Activated T-helper 2 cell treated with anti-CD3 and anti-CD28 coated beads, Interferon-gamma antibody, Interleukin-2, Interleukin-4, amounts not matched to agents 10 μg/mL and 5 μg/mL and 100 μg/mL, durations not matched to agents 14 hours and 24 hours and 36 hours (primary cell): ENCODE measurements at regions not wholly inside any gene's neighbourhood (a gene's known extent, or its start where the extent isn't known, plus 50 kb on each side); places are given as distances from the start of the nearest gene placed in this dataset.

ENCODE experiments used
- DNase-seq: peaks from one replicate; pipeline ENCODE4 v3.0.0; 2021; ENCODE audit warnings: low spot score
- H3K27ac Mint-ChIP-seq: one replicate; pipeline ENCODE4 v1.8.0; 2021; ENCODE audit warnings: mixed read lengths
- H3K27me3 Mint-ChIP-seq: one replicate; pipeline ENCODE4 v1.8.0; 2021; ENCODE audit warnings: low read depth, mixed read lengths
- H3K36me3 Mint-ChIP-seq: one replicate; pipeline ENCODE4 v1.8.0; 2021; ENCODE audit warnings: low read depth, mixed read lengths
- H3K4me1 Mint-ChIP-seq: one replicate; pipeline ENCODE4 v1.8.0; 2021; ENCODE audit warnings: low read depth, mixed read lengths
- H3K4me3 Mint-ChIP-seq: one replicate; pipeline ENCODE4 v1.8.0; 2021; ENCODE audit warnings: low read depth, mild to moderate bottlenecking, moderate library complexity, mixed read lengths
- H3K9me3 Mint-ChIP-seq: one replicate; pipeline ENCODE4 v1.8.0; 2021; ENCODE audit warnings: mixed read lengths
- intact Hi-C: fragments of 100-400 bp; cut with micrococcal nuclease; formaldehyde crosslinking; loops from one replicate; pipeline ENCODE4 v1.15.1; 2023

GRCh38 chr20:54869765-54870164, 394.4 kb downstream of the DOK5 start:
- no peak for DNase-seq
- Mint-ChIP-seq H3K4me1 (no peaks in the 10 kb centered on the region), H3K9me3 (no peaks in the 10 kb centered on the region), H3K36me3 (no peaks in the 10 kb centered on the region), H3K27me3 (no peaks in the 10 kb centered on the region), H3K27ac (no peak overlapping the region), H3K4me3 (no peak overlapping the region)
- intact Hi-C loops, result no loop called here

GRCh38 chr20:54865273-54865672, 389.9 kb downstream of the DOK5 start:
- Mint-ChIP-seq H3K4me1 (no peaks in the 10 kb centered on the region), H3K4me3 (no peak overlapping the region), H3K27ac (no peak overlapping the region), H3K36me3 (no peaks in the 10 kb centered on the region), H3K9me3 (no peaks in the 10 kb centered on the region), H3K27me3 (no peaks in the 10 kb centered on the region)
- DNase-seq, result no peak
- intact Hi-C loops, result no loop called here

GRCh38 chr20:54860716-54861115, 385.3 kb downstream of the DOK5 start:
- no peaks in the 10 kb centered on the region for H3K27me3 Mint-ChIP-seq
- no peak for DNase-seq

DNA sequence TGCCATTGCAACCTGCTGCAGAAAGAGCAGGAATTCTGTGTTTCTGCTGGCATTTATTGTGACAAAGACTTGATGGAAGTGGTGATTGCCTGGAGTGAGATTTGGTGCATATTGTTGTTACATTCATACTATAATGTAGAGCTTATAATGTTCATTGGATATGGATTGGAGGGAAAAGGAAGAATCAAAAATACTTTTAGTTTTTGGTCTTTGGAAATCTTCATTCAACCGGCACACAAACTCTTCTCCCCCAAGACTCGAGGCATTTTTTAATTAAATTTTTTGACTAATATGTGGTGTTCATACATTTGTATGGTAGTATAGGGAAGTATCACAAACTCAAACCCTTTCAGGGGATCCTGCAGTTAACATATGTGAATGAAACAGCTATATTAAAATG, 380.8 kb downstream of the DOK5 start:
- Mint-ChIP-seq H3K9me3 (peaks cover 19% of the 10 kb centered on the region), H3K4me1 (no peaks in the 10 kb centered on the region), H3K4me3 (no peak overlapping the region), H3K36me3 (no peaks in the 10 kb centered on the region), H3K27me3 (no peaks in the 10 kb centered on the region), H3K27ac (no peak overlapping the region)
- intact Hi-C loops, result no loop called here
- no peak for DNase-seq

More at GRCh38 chr20:54860716-54861115, 385.3 kb downstream of the DOK5 start:
- Mint-ChIP-seq H3K4me3 (no peak overlapping the region), H3K4me1 (no peaks in the 10 kb centered on the region), H3K36me3 (no peaks in the 10 kb centered on the region), H3K9me3 (peaks cover 7% of the 10 kb centered on the region), H3K27ac (no peak overlapping the region)
- intact Hi-C loops, result no loop called here

GRCh38 chr20:54849741-54850140, 374.3 kb downstream of the DOK5 start:
- Mint-ChIP-seq H3K27ac (no peak overlapping the region), H3K9me3 (peaks cover 15% of the 10 kb centered on the region), H3K27me3 (no peaks in the 10 kb centered on the region)

DNA sequence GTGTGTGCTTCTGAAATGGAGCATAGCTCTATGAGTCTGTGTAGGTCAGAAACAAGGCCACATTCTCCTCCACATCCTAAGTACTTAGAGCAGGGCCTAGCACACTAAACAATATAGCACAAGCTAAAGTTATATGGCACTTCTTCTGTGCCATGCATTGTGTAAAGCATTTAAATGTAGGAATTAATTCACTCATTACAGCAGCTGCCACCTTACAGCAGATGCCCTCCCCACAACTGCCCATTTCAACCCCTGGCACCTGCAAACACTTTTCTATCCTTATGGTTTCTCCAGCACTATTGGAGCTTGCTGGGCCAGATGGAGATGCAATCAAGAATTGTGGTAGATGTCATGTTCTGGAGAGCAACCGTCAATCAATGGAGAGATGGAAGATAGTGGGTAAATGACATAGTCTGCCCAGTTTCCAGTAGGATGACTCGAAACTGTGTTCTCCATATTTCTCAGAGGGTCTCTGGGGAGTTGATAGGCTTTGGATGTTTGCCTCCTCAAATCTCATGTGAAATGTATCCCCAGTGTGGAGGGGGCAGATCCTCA, 373.7 kb downstream of the DOK5 start:
- Mint-ChIP-seq H3K36me3 (no peaks in the 10 kb centered on the region), H3K9me3 (peaks cover 8% of the 10 kb centered on the region), H3K27ac (no peak overlapping the region), H3K4me1 (no peaks in the 10 kb centered on the region), H3K4me3 (no peak overlapping the region), H3K27me3 (no peaks in the 10 kb centered on the region)
- DNase-seq, result no peak
- intact Hi-C loops, result no loop called here

More at GRCh38 chr20:54849741-54850140, 374.3 kb downstream of the DOK5 start:
- intact Hi-C loops, result no loop called here
- no peak for DNase-seq
- Mint-ChIP-seq H3K4me1 (no peaks in the 10 kb centered on the region), H3K4me3 (no peak overlapping the region), H3K36me3 (no peaks in the 10 kb centered on the region)

GRCh38 chr20:54848262-54848661, 372.9 kb downstream of the DOK5 start:
- H3K27ac Mint-ChIP-seq, result no peak overlapping the region
- no peaks in the 10 kb centered on the region for H3K27me3 Mint-ChIP-seq
- DNase-seq, result no peak
- H3K4me1 Mint-ChIP-seq, result no peaks in the 10 kb centered on the region
- no peak overlapping the region for H3K4me3 Mint-ChIP-seq
- no peaks in the 10 kb centered on the region for H3K36me3 Mint-ChIP-seq
- H3K9me3 Mint-ChIP-seq, result peaks cover 5% of the 10 kb centered on the region
- intact Hi-C loops, result no loop called here

- no peak for DNase-seq
- no peak overlapping the region for H3K27ac Mint-ChIP-seq
- no peaks in the 10 kb centered on the region for H3K27me3 Mint-ChIP-seq
- no peak overlapping the region for H3K4me3 Mint-ChIP-seq
- no peaks in the 10 kb centered on the region for H3K36me3 Mint-ChIP-seq
- H3K4me1 Mint-ChIP-seq, result no peaks in the 10 kb centered on the region
- intact Hi-C loops, result no loop called here
- peaks cover 5% of the 10 kb centered on the region for H3K9me3 Mint-ChIP-seq
These were observed 371.6 kb downstream of the DOK5 start for GRCh38 chr20:54846948-54847347.

GRCh38 chr20:54844346-54844745, 369.0 kb downstream of the DOK5 start:
- Mint-ChIP-seq H3K36me3 (no peaks in the 10 kb centered on the region), H3K27me3 (no peaks in the 10 kb centered on the region), H3K9me3 (peaks cover 5% of the 10 kb centered on the region), H3K27ac (no peak overlapping the region), H3K4me1 (no peaks in the 10 kb centered on the region), H3K4me3 (no peak overlapping the region)
- DNase-seq, result no peak
- intact Hi-C loops, result no loop called here

DNA sequence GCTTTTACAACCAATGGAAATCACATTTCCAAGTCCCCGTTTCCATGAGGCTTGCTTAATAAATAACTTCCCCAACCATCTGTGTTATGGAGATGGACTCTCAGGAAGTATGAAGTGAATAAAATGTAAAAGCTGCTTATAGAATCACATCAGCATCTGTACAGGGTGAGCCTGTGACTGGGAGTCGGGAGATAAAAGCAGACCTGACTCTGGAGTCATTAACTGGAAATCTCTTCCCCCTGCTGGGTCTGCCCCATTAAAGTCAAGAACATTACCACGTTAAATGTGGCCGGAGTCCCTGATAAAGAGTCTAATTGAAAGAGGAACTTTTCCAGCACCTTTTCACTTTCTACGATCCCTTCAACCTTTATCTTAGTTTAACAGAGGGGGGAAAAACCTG, 368.5 kb downstream of the DOK5 start:
- no peaks in the 10 kb centered on the region for H3K4me1 Mint-ChIP-seq
- H3K9me3 Mint-ChIP-seq, result peaks cover 5% of the 10 kb centered on the region
- no peak overlapping the region for H3K4me3 Mint-ChIP-seq
- no peaks in the 10 kb centered on the region for H3K36me3 Mint-ChIP-seq
- H3K27ac Mint-ChIP-seq, result no peak overlapping the region
- DNase-seq, result no peak
- H3K27me3 Mint-ChIP-seq, result no peaks in the 10 kb centered on the region
- intact Hi-C loops, result no loop called here

DNA sequence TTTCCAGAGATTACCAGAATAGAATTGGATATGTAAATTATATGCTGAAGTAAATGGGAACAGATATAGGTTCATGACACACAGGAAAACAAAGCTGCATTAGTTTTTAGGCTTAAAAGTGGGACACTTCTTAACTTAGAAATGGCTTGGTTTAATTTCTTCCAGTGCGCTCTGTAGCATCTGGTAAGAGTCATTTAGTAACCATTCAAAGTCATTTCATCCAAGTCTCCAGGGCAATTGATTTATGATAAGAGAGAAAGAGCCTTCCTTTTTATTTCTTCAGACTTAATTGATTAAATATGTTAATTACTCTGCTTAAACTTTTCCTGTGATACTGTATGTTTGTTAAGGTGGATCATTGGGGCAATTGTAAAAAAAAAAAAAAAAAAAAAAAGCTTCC, 368.0 kb downstream of the DOK5 start:
- H3K4me3 Mint-ChIP-seq, result no peak overlapping the region
- H3K36me3 Mint-ChIP-seq, result no peaks in the 10 kb centered on the region
- H3K4me1 Mint-ChIP-seq, result no peaks in the 10 kb centered on the region
- peaks cover 5% of the 10 kb centered on the region for H3K9me3 Mint-ChIP-seq
- DNase-seq, result no peak
- H3K27ac Mint-ChIP-seq, result no peak overlapping the region
- no peaks in the 10 kb centered on the region for H3K27me3 Mint-ChIP-seq
- intact Hi-C loops, result no loop called here

GRCh38 chr20:54839224-54839623, 363.8 kb downstream of the DOK5 start:
- intact Hi-C loops, result no loop called here

DNA sequence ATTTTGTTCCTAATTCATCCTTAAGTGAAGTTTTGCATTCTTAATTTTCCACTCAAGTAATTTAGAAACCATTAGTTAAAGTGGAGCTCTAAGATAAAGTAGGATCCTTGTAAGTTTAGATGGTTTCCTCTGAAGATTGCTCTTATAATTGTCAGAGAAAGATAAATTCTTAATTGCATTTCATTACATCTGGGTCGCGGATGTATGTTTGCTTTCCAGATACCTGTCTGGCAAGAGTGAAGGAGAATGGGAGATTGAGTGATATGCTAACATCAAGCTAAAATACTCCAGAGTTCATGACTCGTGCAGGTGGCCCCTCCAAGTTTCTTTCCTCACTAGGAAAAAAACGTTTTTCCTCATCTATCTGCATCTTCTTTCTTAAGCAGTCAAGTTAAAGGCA, 361.8 kb downstream of the DOK5 start:
- intact Hi-C loops, result no loop called here
- Mint-ChIP-seq H3K4me3 (no peak overlapping the region), H3K4me1 (no peaks in the 10 kb centered on the region), H3K36me3 (no peaks in the 10 kb centered on the region), H3K9me3 (no peaks in the 10 kb centered on the region), H3K27me3 (no peaks in the 10 kb centered on the region), H3K27ac (no peak overlapping the region)
- no peak for DNase-seq

More at GRCh38 chr20:54839224-54839623, 363.8 kb downstream of the DOK5 start:
- no peak overlapping the region for H3K27ac Mint-ChIP-seq
- no peaks in the 10 kb centered on the region for H3K36me3 Mint-ChIP-seq
- no peak overlapping the region for H3K4me3 Mint-ChIP-seq
- H3K9me3 Mint-ChIP-seq, result no peaks in the 10 kb centered on the region
- no peaks in the 10 kb centered on the region for H3K27me3 Mint-ChIP-seq
- no peaks in the 10 kb centered on the region for H3K4me1 Mint-ChIP-seq
- no peak for DNase-seq

DNA sequence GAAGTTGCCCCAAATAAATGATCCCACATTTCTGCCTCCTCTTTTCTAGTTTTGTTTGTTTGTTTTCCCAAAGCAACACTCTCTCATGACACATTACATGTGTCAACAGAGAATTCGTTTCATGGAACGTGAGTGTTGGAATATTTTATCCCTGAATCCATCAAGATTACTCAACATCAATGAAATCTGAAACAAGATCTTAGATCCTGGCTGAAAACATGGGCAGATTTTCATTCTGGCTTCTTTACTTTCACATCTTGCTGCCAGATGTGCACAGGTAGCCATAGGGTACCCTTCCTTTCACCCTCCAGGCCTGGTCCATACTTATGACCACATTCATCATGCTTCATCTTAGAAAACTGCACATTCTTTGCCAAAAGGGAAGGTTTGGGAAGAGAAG, 347.0 kb downstream of the DOK5 start:
- intact Hi-C loops, result no loop called here
- H3K27ac Mint-ChIP-seq, result no peak overlapping the region
- no peak overlapping the region for H3K4me3 Mint-ChIP-seq
- H3K27me3 Mint-ChIP-seq, result no peaks in the 10 kb centered on the region
- peaks cover 9% of the 10 kb centered on the region for H3K9me3 Mint-ChIP-seq
- no peak for DNase-seq
- no peaks in the 10 kb centered on the region for H3K4me1 Mint-ChIP-seq
- no peaks in the 10 kb centered on the region for H3K36me3 Mint-ChIP-seq
